ENCODE measurements at regions not wholly inside any gene's neighbourhood (a gene's known extent, or its start where the extent isn't known, plus 50 kb on each side); places are given as distances from the start of the nearest gene placed in this dataset. TPM values are rescaled to one million over a fixed set of nuclear protein-coding genes. Genes with fewer than 3 reads are reported as not detected.
A peak's percentile ranks its signal among the peaks of the same experiment; 100 is the strongest.
"Not testable (repeated sequence)": the region's sequence is repeated elsewhere in the genome, so short reads cannot be mapped to it uniquely, and the experiment has no call there.

DNA sequence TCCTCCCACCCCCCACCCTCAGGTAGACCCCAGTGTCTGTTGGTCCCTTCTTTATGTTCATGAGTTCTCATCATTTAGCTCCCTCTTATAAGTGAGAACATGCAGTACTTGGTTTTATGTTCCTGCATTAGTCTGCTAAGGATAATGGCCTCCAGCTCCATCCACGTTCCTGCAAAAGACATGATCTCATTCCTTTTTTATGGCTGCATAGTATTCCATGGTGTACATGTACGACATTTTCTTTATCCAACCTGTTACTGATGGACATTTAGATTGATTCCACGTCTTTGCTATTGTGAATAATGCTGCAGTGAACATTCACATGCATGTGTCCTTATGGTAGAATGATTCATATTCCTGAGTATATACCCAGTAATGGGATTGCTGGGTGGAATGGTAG is 87.6 kb upstream of the TBL1X start:
- not testable (repeated sequence) for DNase-seq (ENCODE audit: low spot score)

DNA sequence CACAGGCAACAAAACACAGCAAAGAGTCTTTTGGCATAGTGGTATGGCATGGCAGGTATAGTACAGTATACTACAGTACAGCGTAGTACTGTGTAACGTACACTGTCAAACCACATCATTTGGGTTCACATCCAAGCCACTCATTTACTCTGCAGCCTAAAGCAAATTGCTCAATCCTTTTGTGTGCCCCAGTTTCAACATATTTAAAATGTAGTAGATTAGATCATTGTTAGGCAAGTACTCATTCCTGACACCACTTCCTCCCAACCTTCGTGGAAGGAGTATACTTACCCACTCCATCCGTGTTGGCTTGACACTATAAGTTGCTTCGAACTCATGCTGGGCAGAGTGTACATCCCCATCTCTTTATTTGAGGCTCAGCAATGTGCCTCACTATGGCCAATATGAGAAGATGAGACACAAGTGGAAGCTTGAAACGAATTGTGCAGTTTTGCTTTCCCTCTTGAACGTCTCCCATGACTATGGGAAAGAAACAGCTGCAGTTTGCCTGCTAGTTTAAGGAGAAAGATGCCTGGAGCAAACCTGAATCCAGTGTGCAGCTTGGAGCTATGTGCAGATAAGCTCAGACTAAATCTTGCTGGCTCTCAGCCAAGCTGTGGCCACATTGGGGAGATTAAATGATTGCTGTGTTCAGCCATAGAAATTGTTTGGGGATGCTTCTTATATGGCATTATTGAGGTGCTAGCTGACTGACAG is 85.7 kb upstream of the TBL1X start:
- DNase-seq (ENCODE audit: low spot score): no peak

DNA sequence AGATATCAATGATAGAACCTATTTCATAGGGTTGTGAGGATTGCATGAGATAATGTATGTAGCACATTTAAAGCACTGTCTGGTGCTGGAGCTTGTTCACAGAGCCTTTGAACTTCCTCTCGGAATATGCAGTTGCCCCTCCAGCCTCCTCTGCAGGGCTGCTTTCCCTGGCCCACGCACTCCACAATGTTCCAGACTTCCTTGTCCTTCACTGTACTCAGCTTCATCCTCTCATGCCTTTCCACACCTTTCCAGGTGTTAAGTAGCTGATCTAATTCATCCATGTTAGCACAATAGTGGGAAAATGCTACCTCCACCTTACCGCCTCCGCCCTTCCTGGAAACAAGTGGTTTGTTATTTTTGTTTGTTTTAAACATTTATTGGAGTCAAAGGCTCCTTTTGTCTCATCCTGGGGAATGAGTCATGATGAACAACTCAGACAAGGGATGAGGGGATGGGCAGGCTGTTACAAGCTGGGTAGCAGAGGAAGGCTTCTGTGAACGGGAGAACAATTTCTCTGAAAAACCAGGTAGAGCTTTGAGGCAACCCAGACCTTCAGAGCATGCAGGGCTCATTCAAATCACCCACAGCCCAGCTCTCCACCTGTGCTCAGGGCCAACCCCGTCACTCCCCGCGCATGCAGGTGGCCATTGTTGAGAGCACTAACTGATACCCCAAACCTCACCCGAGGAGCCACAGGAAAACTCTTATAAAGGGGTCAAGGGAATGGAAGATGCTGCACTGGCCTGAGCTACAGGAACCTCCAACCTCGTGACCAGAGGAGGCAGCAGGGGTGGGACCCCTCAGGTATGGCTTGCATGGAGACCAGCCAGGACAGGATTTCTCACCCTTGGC is 84.9 kb upstream of the TBL1X start:
- peak; percentile 76 for DNase-seq (ENCODE audit: low spot score)

DNA sequence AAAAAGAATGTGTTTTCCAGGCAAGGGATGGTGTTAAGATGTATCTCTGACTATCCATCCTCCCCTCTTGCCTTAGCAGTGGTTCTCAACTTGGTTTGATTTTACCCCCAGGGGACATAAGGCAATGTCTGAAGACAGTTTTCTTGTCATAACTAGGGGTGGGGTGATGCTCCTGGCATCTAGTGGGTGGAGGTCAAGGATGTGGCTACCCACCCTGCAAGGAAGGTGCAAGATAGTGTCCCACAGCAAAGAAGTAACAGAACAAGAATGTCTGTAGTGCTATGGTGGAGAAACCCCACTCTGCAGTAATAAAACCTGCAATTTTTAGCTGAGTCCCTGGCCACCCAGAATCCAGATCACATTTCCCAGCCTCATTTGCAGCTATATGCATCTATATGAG is 81.2 kb upstream of the TBL1X start:
- DNase-seq (ENCODE audit: low spot score): no peak

DNA sequence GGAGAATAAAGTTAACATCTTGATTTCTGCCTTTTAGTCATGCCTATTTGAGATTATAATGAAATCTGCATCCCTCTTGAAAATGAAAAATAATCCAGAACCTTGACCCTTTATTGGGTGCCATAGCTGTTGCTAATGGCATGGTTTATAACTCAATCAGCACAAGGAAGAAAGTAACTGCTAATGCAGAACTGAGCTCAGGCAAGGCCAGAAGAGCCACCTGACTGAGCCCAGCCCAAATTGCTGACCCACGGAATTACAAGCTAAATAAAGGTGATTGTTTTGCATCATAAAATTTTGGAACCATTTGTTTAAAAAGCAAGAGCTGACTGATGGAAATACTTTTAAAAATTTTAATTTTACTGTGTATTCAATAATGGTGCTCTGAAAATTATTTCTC is 76.4 kb upstream of the TBL1X start:
- DNase-seq (ENCODE audit: low spot score): no peak

DNA sequence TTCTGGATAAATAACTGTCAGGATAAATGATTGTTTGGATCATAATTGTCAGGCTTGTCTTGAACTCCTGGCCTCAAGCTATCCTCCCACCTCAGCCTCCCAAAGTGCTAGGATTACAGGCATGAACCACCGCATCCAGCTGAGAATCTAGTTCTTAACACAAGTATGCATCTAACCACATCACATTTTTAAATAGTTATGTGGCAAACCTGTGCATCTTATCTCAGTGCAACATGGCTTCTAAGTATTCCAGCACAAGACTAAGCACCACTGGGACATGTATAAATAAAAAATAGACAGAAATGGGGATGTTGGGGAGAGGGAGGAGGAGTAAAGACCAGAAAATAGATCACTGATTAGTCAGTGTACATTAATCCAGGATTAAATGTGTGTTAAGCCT is 74.7 kb upstream of the TBL1X start:
- DNase-seq (ENCODE audit: low spot score): no peak

DNA sequence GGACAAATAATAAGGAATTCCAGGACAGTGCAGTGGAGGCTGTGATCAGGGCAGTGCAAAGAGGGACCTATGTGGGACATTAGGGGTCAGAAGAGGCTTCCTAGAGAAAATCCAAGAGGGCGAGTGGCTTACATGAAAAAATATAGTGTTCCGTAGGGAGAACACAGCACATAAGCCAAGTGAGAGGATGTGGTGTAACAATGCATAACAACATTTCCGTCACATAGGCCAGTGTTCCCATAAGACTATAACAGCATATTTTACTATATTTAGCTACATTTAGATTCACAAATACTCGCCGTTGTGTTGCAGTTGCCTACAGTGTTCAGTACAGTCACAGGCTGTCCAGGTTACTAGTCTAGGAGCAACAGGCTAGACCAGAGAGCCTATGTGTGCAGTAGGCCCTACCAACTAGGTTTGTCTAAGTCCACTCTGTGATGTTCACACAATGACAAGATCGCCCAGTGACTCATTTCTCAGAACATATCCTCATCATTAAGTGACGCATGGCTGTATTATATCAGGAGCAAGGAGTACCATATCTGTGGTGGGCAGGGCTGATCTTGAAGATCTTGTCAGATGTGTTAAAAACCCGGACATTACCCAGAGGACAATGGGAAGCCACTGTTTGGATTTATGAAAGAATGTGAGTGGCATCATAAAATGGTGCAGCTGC is 74.0 kb upstream of the TBL1X start:
- no peak for DNase-seq (ENCODE audit: low spot score)

DNA sequence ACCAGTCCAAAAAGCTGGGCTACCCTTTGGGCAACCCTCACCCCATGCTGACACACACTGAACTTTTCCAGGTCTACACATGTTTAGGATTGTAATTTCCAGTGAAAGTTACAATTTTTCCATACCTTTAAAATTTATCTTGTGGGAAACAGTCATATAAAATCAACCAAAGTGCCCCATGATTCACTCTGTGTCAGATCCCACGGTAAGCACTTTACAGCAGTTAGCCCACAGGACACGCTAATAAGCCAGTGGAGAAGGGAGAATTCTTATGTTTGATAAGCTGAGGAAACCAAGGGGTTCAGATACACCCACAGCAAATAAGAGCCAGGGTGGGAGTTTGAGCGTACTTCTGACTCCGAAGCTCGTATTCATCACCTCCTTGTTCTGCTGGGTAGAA is 72.4 kb upstream of the TBL1X start:
- DNase-seq (ENCODE audit: low spot score): no peak

DNA sequence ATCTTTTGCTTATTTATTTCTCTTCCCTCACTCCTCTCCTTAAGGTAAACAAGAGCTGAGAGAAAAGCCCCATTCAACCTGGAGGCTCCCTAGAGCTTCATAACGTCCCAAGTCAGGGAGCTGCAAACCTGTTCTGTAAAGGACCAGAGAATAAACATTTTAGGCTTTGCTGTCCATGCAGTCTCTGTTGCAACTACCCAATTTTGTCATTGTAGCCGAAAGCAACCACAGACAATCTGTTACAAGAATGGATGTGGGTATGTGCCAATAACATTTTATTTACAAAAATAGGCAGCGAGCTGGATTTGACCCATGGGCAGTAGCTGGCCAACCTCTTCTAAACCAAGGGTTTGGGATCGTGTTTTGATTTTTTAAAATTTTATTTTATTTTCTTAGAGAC is 71.3 kb upstream of the TBL1X start:
- no peak for DNase-seq (ENCODE audit: low spot score)

DNA sequence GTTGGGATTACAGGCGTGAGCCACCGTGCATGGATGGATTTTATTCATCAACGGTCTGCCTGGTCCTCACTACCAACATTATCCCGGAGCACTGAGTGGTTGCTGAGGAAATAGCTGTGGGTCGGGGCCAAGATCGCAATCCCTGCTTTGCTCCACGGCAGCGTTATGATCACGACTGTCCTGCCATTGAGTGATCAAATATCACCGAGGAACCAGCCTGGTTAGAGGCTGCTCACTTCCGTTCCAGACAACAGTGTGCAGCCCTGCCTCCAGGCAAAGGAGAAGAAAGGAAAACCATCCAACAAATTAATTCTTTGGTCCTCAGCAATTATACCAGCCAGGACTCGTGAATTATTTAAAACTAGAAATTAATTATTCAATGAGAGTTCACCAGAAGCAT is 70.6 kb upstream of the TBL1X start:
- DNase-seq (ENCODE audit: low spot score): no peak

DNA sequence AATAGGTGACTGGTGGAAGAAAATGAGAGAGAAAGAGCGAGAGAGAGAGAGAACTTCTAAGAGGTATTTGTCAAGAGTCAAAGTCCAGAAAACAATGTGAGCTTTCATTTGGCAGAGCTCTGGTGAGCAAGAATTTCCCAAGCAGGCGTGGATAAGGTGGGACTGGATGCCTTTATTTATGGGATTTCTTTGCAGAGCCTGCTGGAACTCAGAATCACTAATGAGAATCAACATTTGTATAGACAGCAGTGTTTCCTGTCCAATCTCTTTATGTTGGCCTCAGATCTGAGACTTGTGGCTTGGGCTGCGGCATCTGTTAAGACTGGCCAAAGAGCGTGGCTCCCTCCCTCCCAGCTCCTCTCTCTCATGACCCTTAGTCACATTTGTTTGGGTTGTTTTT is 67.9 kb upstream of the TBL1X start:
- DNase-seq (ENCODE audit: low spot score): peak; percentile 84

DNA sequence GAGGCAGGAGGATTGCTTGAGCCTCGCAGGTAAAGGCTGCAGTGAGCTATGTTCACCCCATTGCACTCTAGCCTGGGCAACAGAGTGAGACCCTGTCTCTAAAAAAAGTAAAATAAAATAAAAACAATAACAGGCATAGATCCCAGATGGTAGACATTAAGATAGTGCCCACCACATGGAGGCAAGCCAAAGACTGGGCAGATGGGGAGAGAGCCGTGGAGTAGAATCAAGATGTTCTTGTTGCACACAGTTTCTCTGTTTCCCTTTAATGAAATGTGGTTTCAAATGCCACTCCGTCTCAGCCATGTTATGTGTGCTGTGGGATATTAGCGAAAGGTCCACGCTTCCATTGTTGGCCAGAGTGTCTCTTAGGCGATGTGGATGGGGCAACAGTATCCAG is 63.8 kb upstream of the TBL1X start:
- DNase-seq (ENCODE audit: low spot score): no peak

DNA sequence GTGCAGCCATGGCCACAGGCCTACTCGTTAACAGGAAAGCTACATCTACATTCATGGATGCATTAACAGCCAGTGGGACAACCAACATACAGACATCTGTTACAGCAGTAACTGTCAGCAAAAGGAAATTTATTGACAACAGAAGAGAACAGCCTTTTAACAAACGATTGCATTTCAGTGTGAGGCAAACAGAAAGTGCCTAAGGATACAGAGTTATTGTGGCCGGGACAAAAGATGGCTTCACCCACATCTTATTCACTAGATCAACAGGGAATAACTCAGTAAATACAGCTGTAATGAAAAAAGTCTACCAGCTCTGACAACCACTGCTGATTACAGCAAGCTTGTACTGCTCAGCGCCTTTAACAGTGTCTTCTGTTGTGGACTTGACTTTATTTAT is 61.5 kb upstream of the TBL1X start:
- DNase-seq (ENCODE audit: low spot score): no peak

DNA sequence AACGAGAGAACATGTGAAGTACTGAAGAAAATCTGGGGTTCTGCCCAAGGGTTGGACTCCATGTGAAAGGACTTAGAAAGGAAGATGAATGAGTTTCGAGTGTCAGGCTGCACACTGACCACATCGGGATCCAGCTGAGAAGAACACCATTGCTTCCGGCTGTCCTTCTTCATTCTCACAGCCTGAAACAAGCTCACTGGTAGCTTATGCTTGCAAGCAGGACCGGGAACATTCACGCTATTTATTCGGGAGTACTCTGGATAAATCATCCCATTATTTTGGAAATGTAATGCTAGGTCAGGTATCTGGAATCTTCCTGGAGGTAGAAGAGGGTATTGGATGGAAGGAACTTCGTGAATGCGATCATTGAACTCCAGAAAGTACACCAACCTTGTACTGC is 59.2 kb upstream of the TBL1X start:
- not testable (repeated sequence) for DNase-seq (ENCODE audit: low spot score)

DNA sequence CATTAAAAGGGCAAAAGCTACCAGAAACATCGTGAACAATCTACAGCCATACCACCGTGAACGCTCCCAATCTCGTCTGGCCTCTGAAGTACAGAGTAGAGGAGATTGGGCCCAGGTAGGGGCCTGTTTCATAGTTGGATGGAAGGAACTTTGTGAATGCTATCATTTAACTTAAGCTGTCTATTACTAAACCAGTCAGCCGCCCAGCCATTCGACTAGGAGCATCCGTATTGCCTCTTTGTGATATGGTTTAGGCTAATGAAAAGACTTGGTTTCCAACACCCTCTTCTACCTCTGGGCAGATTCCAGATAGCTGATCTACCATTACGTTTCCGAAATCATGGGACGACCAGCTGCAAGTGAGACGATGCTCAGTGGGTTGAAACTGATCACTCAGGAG is 54.0 kb upstream of the TBL1X start:
- not testable (repeated sequence) for DNase-seq (ENCODE audit: low spot score)

DNA sequence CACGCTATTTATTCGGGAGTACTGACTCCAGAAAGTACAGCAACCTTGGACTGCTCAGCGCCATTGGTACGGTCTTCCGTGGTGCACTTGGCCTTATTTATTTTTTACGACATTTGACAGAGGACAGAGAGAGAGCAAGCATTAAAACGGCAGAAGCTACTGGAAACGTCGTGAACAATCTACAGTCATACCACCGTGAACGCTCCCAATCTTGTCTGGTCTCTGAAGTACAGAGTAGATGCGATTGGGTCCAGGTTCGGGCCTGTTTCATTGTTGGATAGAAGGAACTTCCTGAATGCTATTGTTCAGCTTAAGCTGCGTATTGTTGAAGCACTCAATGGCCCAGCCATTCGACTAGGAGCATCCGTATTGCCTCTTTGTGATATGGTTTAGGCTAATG is 53.2 kb upstream of the TBL1X start:
- not testable (repeated sequence) for DNase-seq (ENCODE audit: low spot score)

DNA sequence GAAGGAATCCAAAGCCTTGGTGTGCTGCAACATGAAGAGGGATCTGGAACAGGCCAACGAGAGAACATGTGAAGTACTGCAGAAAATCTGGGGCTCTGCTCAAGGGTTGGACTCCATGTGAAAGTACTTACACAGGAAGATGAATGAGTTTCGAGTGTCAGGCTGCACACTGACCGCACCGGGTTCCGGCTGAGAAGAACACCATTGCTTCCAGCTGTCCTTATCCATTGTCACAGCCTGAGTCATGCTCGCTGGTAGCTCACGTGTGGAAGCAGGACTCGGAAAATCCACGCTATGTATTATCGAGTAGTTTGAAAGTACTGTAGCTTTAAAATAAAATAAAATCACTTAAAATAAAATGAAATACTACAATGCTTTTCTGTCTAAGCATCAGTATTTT is 50.4 kb upstream of the TBL1X start:
- no peak for DNase-seq (ENCODE audit: low spot score)

Small RNA genes in the stretch of these regions (small RNA-seq; reads per million reads assigned to genes)
- gene AC119618.1 (not detected), gene RNA5SP499 (0.65 reads per million)

Measured in HT-29 (cell line).